Lower leg skin (tissue), 4 donors: ENCODE measurements at regions not wholly inside any gene's neighbourhood (a gene's known extent, or its start where the extent isn't known, plus 50 kb on each side); places are given as distances from the start of the nearest gene placed in this dataset.

Source experiments
- DNase-seq, 2 donors: peaks; one replicate each; pipeline ENCODE4 v3.0.0-alpha.2; 2019; ENCODE audit warnings: low spot score in 2 of 2
- H3K4me3 ChIP-seq: fragments of 200-600 bp; sonication (generic); 2 replicates; pipeline ENCODE4 v1.5.1; 2017; ENCODE audit warnings: mild to moderate bottlenecking, low read depth; ENCODE audit not compliant: poor library complexity, severe bottlenecking
- POLR2A ChIP-seq, 2 donors: fragments of 450-650 bp; IDR thresholded peaks; one replicate each; pipeline ENCODE4 v1.6.1; 2016 to 2017; ENCODE audit warnings: antibody characterized with exemption in 2 of 2, mild to moderate bottlenecking in 1 of 2, moderate library complexity in 1 of 2
- WGBS, 2 donors: methylation state at CpG; one replicate each; pipeline ENCODE4 v1.1.5; 2018; 5-methylcytosine and 5-hydroxymethylcytosine counted together
- intact Hi-C: fragments of 100-400 bp; cut with DNase I; formaldehyde crosslinking; loops from one replicate; pipeline ENCODE4 v1.15.0; 2023; ENCODE audit warnings: low total_unique reads
- TF ChIP-seq, protein P1 (sequence below), 3 donors: fragments of 450-650 bp; IDR thresholded peaks; one replicate each; pipeline ENCODE4 v1.5.1; 2016; ENCODE audit warnings: antibody characterized with exemption in 3 of 3, mild to moderate bottlenecking in 3 of 3, moderate library complexity in 2 of 3

DNA sequence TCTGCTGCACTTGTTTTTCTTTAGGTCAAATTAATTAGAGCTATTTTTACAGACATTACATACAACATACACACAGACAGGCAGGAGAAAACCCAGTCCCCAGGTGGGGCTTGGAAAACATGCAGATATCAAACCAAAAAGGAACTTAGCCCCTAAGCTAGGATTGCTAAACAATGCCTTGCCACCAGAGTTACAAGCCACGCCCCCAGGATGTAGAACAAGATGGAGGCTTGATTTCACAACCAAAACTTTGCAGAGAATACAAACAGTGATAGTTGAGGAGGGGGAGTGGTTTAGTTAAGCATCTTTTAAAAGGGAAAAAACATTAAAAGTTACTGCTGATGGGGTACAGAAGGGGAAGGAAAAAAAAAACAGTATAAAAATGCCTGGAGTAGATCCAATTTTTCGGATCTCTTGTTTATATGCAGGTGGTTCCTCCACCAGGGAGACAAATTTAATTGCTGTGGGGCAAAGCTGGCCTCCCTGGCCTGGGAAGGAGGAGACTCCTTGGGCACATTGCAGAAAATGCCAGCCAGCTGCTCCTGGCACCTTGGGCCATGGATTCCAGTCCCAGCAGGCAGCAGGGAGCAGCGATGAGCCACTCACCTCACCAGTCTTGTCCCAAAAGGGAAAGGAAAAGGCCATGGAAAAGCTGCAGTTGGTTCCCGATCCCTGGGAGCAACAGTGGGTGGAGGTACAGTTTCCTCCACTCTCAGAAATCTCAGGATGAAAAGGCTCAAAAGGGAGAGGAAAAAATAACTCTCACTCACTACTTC is 348.4 kb upstream of the REG3G start:
- H3K4me3 ChIP-seq, result no peak overlapping the region
- WGBS, 2 donors, result 68 to 69% methylated on average over 4 of the region's 4 CpGs
- intact Hi-C loops, result no loop called here
- no peak for TF ChIP-seq POLR2A (IDR thresholded peaks at IDR 0.05)
- TF ChIP-seq, protein P1, sequence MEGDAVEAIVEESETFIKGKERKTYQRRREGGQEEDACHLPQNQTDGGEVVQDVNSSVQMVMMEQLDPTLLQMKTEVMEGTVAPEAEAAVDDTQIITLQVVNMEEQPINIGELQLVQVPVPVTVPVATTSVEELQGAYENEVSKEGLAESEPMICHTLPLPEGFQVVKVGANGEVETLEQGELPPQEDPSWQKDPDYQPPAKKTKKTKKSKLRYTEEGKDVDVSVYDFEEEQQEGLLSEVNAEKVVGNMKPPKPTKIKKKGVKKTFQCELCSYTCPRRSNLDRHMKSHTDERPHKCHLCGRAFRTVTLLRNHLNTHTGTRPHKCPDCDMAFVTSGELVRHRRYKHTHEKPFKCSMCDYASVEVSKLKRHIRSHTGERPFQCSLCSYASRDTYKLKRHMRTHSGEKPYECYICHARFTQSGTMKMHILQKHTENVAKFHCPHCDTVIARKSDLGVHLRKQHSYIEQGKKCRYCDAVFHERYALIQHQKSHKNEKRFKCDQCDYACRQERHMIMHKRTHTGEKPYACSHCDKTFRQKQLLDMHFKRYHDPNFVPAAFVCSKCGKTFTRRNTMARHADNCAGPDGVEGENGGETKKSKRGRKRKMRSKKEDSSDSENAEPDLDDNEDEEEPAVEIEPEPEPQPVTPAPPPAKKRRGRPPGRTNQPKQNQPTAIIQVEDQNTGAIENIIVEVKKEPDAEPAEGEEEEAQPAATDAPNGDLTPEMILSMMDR (IDR thresholded peaks at IDR 0.05), result no peak
- DNase-seq, result no peak

DNA sequence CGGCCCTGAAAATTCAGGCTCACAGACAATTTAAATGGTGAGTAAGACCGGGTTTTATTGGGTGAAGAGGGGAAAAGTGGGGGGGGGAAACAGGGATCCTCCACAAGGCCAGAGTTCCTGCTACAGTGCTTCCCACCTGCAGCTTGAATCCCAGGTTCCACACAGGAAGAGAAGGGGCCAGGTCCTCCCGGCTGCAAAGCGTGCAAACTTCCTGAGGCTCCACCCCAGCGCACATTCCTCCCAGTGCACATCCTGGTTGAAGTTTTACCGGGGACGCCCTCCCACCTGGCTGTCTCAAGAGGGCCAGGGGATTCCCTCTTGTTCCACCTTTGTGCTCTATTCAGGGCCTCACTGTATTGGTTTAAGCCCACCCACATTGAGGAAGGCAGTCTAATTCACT is 347.7 kb upstream of the REG3G start:
- DNase-seq, result no peak
- WGBS, 2 donors, result 78 to 89% methylated on average over 7 of the region's 7 CpGs
- no peak overlapping the region for H3K4me3 ChIP-seq
- intact Hi-C loops, result no loop called here
- TF ChIP-seq, protein P1 (IDR thresholded peaks at IDR 0.05), result no peak
- no peak for TF ChIP-seq POLR2A (IDR thresholded peaks at IDR 0.05)

DNA sequence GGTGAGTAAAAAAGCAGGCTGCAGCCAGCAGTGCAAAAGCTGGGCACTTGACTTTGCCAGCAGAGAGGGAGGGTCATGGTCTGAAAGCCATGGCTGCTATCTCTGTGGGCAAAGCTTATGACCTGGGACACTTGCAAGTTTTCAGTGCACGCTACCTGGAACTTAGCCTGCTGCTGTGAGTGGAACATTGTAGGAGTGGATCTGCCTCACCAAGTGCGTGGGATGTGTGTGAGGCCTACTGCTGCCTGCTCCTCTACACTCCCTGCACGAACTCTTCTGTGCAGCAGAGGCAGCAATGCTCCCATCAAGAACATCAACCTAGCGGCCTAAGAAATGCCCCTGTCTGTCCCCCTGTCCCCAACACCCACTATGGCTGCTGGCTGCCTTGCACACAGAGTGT is 344.1 kb upstream of the REG3G start:
- H3K4me3 ChIP-seq, result no peak overlapping the region
- TF ChIP-seq, protein P1 (IDR thresholded peaks at IDR 0.05), result no peak
- TF ChIP-seq POLR2A (IDR thresholded peaks at IDR 0.05), result no peak
- 89% methylated on average over 4 of the region's 4 CpGs for WGBS, 2 donors
- DNase-seq, result no peak
- intact Hi-C loops, result no loop called here

DNA sequence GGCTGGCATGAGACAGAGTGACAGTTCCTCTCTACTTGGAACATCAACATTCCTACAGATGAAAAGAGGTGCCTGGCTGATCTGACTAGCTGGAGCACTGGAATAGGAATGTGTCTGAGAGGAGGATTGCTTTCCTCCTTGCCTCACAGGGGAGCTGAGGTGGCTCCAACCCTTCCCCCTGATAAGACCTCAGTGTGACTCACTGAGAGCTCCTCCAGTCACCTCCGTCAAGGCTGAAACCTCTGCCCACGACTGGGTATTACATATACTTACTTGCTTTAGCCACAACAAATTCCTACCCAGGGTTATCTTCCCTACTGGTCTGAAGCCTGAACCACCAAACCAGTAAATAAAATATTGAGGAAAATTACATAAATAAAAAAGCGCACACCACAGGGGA is 342.7 kb upstream of the REG3G start:
- H3K4me3 ChIP-seq, result no peak overlapping the region
- no peak for TF ChIP-seq POLR2A (IDR thresholded peaks at IDR 0.05)
- TF ChIP-seq, protein P1 (IDR thresholded peaks at IDR 0.05), result no peak
- intact Hi-C loops, result no loop called here
- WGBS, 2 donors, result 87 to 91% methylated on average over 3 of the region's 3 CpGs
- DNase-seq, result no peak

DNA sequence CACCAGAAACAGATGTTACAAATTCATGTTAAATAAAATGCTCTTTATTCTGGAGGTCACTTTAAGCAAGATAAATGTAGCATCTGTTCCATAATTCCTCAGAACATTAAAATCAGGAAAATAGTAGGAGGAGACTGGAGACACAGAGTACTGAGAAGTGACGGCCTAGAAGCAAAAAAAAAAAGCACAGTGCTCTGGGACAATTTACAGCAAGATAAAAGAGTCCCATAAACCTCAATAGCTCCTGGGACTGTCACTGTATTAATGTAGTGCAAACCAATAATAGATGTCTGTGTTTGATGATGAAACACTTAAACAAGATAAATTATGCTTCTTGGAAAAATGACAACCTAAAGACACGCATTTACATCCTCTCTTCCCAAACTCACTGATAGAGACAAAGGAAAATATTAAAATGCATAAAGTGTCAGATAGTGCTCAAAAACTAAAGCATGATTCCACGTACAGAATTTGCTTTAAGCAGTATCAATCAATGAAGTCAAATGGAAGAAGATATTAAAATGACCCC is 338.8 kb upstream of the REG3G start:
- no peak for DNase-seq
- intact Hi-C loops, result no loop called here
- WGBS, 2 donors, result 42 to 43% methylated on average over 3 of the region's 3 CpGs

More for the DNA sequence above, 338.8 kb upstream of the REG3G start:
- H3K4me3 ChIP-seq, result no peak overlapping the region
- no peak for TF ChIP-seq POLR2A (IDR thresholded peaks at IDR 0.05)
- TF ChIP-seq, protein P1 (IDR thresholded peaks at IDR 0.05), result no peak
